CD14-positive monocyte (primary cell): ENCODE measurements at regions not wholly inside any gene's neighbourhood (a gene's known extent, or its start where the extent isn't known, plus 50 kb on each side); places are given as distances from the start of the nearest gene placed in this dataset.

Experiments used
- DNase-seq, 3 donors: peaks; one replicate each; pipeline ENCODE4 v3.0.0-alpha.2; 2011 to 2022
- H2AFZ ChIP-seq: 2 replicates; pipeline ENCODE4 v1.6.0; 2012; ENCODE audit warnings: mild to moderate bottlenecking, low read depth, low read length, inconsistent platforms; ENCODE audit not compliant: insufficient read depth, poor library complexity, severe bottlenecking
- H3K27ac ChIP-seq, 2 donors: 1 replicate in 1 of 2; 2 replicates in 1 of 2; pipeline ENCODE4 v1.5.1; 2012 to 2013; ENCODE audit warnings: low read length in 2 of 2, control low read depth in 1 of 2, inconsistent platforms in 1 of 2, low read depth in 1 of 2, mild to moderate bottlenecking in 1 of 2
- H3K27me3 ChIP-seq, 2 donors: one replicate each; pipeline versions ENCODE4 v1.6.0 to v1.6.1; 2011 to 2013; ENCODE audit warnings: low read length in 2 of 2; ENCODE audit not compliant: control insufficient read depth in 2 of 2, insufficient read depth in 2 of 2
- H3K36me3 ChIP-seq, 2 donors: replicated peaks in 1 of 2; 1 replicate in 1 of 2; 2 replicates in 1 of 2; pipeline versions ENCODE4 v1.5.1 to v1.6.1; 2012 to 2013; ENCODE audit warnings: low read length in 2 of 2, control low read depth in 1 of 2, inconsistent platforms in 1 of 2, mild to moderate bottlenecking in 1 of 2; ENCODE audit not compliant: insufficient read depth in 2 of 2, control insufficient read depth in 1 of 2
- H3K4me1 ChIP-seq, 2 donors: 1 replicate in 1 of 2; 2 replicates in 1 of 2; pipeline versions ENCODE4 v1.5.1 to v1.6.1; 2012 to 2013; ENCODE audit warnings: low read length in 2 of 2, control low read depth in 1 of 2, inconsistent platforms in 1 of 2, mild to moderate bottlenecking in 1 of 2, moderate library complexity in 1 of 2; ENCODE audit not compliant: insufficient read depth in 2 of 2, control insufficient read depth in 1 of 2
- H3K4me2 ChIP-seq: replicated peaks from 2 replicates; pipeline ENCODE3; 2012; ENCODE audit warnings: low read length, moderate library complexity, mild to moderate bottlenecking; ENCODE audit not compliant: poor library complexity, severe bottlenecking; ENCODE audit errors: extremely low read depth
- H3K4me3 ChIP-seq, 3 experiments: fragments of 200-600 bp in 1 of 3; sonication (generic) in 1 of 3; replicated peaks in 1 of 3; 1 replicate in 2 of 3; 2 replicates in 1 of 3; pipeline ENCODE4 v1.5.1; 2011 to 2013; ENCODE audit warnings: low read length in 3 of 3, mild to moderate bottlenecking in 3 of 3, control low read depth in 2 of 3, low read depth in 2 of 3, inconsistent platforms in 1 of 3, moderate library complexity in 1 of 3
- H3K79me2 ChIP-seq: 2 replicates; pipeline ENCODE4 v1.6.0; 2012; ENCODE audit warnings: mild to moderate bottlenecking, control low read depth, inconsistent platforms, low read length, moderate library complexity; ENCODE audit not compliant: insufficient read depth
- H3K9ac ChIP-seq: 2 replicates; pipeline ENCODE4 v1.6.0; 2017; ENCODE audit warnings: low read length, mild to moderate bottlenecking; ENCODE audit not compliant: insufficient read depth, poor library complexity, severe bottlenecking
- H3K9me3 ChIP-seq, 2 donors: replicated peaks in 1 of 2; 1 replicate in 1 of 2; 2 replicates in 1 of 2; pipeline versions ENCODE4 v1.5.1 to v1.6.1; 2012 to 2013; ENCODE audit warnings: low read length in 2 of 2, control low read depth in 1 of 2; ENCODE audit not compliant: control insufficient read depth in 1 of 2, insufficient read depth in 1 of 2
- H4K20me1 ChIP-seq: 2 replicates; pipeline ENCODE4 v1.6.0; 2012; ENCODE audit warnings: mild to moderate bottlenecking, low read length, control low read depth, moderate library complexity; ENCODE audit not compliant: insufficient read depth
- H3K27ac Mint-ChIP-seq, 7 donors: one replicate each; pipeline ENCODE4 v1.8.0; 2020; ENCODE audit warnings: mild to moderate bottlenecking in 7 of 7, mixed read lengths in 7 of 7, moderate library complexity in 6 of 7, inconsistent platforms in 2 of 7
- H3K27me3 Mint-ChIP-seq, 3 donors: one replicate each; pipeline ENCODE4 v1.8.0; 2021 to 2022; ENCODE audit warnings: low read depth in 3 of 3, mild to moderate bottlenecking in 3 of 3, mixed read lengths in 3 of 3, moderate library complexity in 3 of 3, inconsistent platforms in 1 of 3
- H3K36me3 Mint-ChIP-seq, 2 donors: one replicate each; pipeline ENCODE4 v1.8.0; 2020; ENCODE audit warnings: mixed read lengths in 2 of 2, inconsistent platforms in 1 of 2, mild to moderate bottlenecking in 1 of 2
- H3K4me1 Mint-ChIP-seq: one replicate; pipeline ENCODE4 v1.8.0; 2020; ENCODE audit warnings: mild to moderate bottlenecking, mixed read lengths
- H3K4me3 Mint-ChIP-seq, 2 donors: one replicate each; pipeline ENCODE4 v1.8.0; 2020; ENCODE audit warnings: mild to moderate bottlenecking in 2 of 2, mixed read lengths in 2 of 2, moderate library complexity in 1 of 2
- H3K9me3 Mint-ChIP-seq, 7 donors: one replicate each; pipeline ENCODE4 v1.8.0; 2020 to 2022; ENCODE audit warnings: mixed read lengths in 7 of 7, mild to moderate bottlenecking in 6 of 7, moderate library complexity in 6 of 7, inconsistent platforms in 2 of 7
- WGBS: methylation state at CpG from one replicate; pipeline ENCODE4 v1.1.5; 2013; ENCODE audit warnings: missing lambda C conversion rate; ENCODE audit not compliant: insufficient coverage; 5-methylcytosine and 5-hydroxymethylcytosine counted together
- intact Hi-C, 2 donors: fragments of 100-400 bp; cut with micrococcal nuclease; formaldehyde crosslinking; loops; one replicate each; pipeline versions ENCODE4 v1.15.0 to v1.15.1; 2023
- TF ChIP-seq, protein P1 (sequence below): fragments of 200-600 bp; IDR thresholded peaks from one replicate; pipeline ENCODE4 v1.8.0; 2022; ENCODE audit warnings: antibody characterized with exemption, mild to moderate bottlenecking

DNA sequence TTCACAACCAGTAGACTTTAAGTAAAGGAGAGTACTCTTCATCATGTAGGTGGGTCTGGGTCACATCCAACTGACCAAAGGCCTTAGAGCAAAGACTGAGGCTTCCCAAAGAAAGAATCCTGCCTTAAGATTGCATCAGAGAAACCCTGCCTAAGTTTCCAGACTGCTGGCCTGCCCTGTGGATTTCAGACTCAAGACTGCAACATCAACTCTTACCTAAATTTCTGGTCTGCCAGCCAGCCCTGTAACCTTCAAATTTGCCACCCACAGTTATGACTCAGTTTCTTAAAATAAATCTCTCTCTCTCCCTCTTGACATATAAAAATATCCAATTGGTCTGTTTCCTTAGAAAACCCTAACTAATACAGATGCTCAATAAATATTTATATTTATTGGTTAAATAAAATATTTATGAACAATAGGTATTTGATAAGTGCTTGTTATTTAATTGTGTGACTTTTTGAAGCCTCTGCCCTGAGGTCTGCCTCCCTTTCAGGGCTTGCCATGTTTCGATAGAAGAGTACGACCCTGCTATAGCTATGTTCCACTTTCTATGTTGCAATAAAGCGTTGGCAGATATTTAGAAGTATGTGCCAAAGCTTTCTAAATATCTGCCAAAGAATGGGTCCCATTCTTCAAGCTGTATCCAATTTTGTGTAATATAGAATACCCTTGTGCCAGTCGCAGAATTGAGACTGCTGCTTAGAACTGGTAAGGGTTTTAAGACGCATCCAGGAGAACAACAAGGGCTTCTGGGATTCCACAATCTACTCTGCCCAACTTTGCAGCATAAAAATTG lies 65.7 kb downstream of the TMEM30B start:
- Histone ChIP-seq H3K4me2 (no peak overlapping the region), H4K20me1 (no peaks in the 10 kb centered on the region), H3K4me3 (no peak overlapping the region), H3K27me3 (peaks cover 2 to 11% of the 10 kb centered on the region in 2 donors), H3K36me3 (no peaks in the 10 kb centered on the region), H3K4me1 (no peaks in the 10 kb centered on the region), H3K27ac (no peak overlapping the region), H3K79me2 (no peaks in the 10 kb centered on the region), H3K9ac (no peak overlapping the region), H2AFZ (no peak overlapping the region), H3K9me3 (no peaks in the 10 kb centered on the region)
- WGBS, result no CpG with 5 or more reads among the region's 5 CpGs
- no peak overlapping the region for H3K27ac Mint-ChIP-seq
- H3K4me3 Mint-ChIP-seq, result no peak overlapping the region
- no peaks in the 10 kb centered on the region for H3K9me3 Mint-ChIP-seq
- H3K4me1 Mint-ChIP-seq, result peaks cover 2% of the 10 kb centered on the region
- peaks cover 16 to 20% (median 17%) of the 10 kb centered on the region in 3 donors for H3K27me3 Mint-ChIP-seq
- TF ChIP-seq, protein P1, sequence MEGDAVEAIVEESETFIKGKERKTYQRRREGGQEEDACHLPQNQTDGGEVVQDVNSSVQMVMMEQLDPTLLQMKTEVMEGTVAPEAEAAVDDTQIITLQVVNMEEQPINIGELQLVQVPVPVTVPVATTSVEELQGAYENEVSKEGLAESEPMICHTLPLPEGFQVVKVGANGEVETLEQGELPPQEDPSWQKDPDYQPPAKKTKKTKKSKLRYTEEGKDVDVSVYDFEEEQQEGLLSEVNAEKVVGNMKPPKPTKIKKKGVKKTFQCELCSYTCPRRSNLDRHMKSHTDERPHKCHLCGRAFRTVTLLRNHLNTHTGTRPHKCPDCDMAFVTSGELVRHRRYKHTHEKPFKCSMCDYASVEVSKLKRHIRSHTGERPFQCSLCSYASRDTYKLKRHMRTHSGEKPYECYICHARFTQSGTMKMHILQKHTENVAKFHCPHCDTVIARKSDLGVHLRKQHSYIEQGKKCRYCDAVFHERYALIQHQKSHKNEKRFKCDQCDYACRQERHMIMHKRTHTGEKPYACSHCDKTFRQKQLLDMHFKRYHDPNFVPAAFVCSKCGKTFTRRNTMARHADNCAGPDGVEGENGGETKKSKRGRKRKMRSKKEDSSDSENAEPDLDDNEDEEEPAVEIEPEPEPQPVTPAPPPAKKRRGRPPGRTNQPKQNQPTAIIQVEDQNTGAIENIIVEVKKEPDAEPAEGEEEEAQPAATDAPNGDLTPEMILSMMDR, result no peak
- intact Hi-C loops, result no loop called here
- no peak for DNase-seq
- H3K36me3 Mint-ChIP-seq, result no peaks in the 10 kb centered on the region

DNA sequence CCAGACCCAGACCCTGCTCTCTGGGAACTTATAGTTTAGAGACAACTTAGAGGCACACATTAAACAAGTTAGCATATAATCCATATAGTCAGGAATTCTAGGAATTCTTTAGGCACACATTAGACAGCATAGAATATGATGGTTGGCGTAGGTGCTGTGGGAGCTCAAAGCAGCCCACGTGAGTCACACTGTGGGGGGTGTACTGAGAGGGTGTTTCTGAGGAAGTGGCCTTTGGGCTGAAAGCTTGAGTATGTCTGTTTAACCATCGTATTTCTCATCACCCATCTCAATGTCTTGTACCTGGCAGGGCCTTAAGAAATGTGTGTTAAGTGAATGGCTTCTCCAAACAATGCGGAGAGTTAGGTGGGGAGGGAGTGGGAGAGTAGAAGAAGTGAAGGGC lies 67.2 kb downstream of the TMEM30B start:
- Histone ChIP-seq H4K20me1 (no peaks in the 10 kb centered on the region), H3K4me2 (no peak overlapping the region), H3K9me3 (no peaks in the 10 kb centered on the region), H3K9ac (no peak overlapping the region), H3K4me1 (no peaks in the 10 kb centered on the region), H3K27ac (no peak overlapping the region), H3K27me3 (peaks cover under 1 to 7% of the 10 kb centered on the region in 2 donors), H2AFZ (no peak overlapping the region), H3K4me3 (no peak overlapping the region), H3K36me3 (no peaks in the 10 kb centered on the region), H3K79me2 (no peaks in the 10 kb centered on the region)
- H3K4me1 Mint-ChIP-seq, result peaks cover 2% of the 10 kb centered on the region
- no peak overlapping the region for H3K27ac Mint-ChIP-seq
- DNase-seq, result no peak
- no peaks in the 10 kb centered on the region for H3K36me3 Mint-ChIP-seq
- intact Hi-C loops, result no loop called here
- H3K27me3 Mint-ChIP-seq, result peaks cover 11 to 16% (median 14%) of the 10 kb centered on the region in 3 donors
- H3K4me3 Mint-ChIP-seq, result no peak overlapping the region
- WGBS, result 82% methylated on average over 2 of the region's 4 CpGs
- H3K9me3 Mint-ChIP-seq, result peaks cover 0 to under 1% (median 0%) of the 10 kb centered on the region in 7 donors
- TF ChIP-seq, protein P1, result no peak
